ENCODE measurements at regions not wholly inside any gene's neighbourhood (a gene's known extent, or its start where the extent isn't known, plus 50 kb on each side); places are given as distances from the start of the nearest gene placed in this dataset.
"Not testable (repeated sequence)": the region's sequence is repeated elsewhere in the genome, so short reads cannot be mapped to it uniquely, and the experiment has no call there.

GRCh38 chr11:39462506-39462905 is 1996.9 kb downstream of the LRRC4C start:
- no peak for DNase-seq

- no peak for DNase-seq
These were observed 1998.4 kb downstream of the LRRC4C start for GRCh38 chr11:39461066-39461465.

- no peak for DNase-seq
These were observed 1999.8 kb downstream of the LRRC4C start for GRCh38 chr11:39459606-39460005.

GRCh38 chr11:39458481-39458880 is 2001.0 kb downstream of the LRRC4C start:
- no peak for DNase-seq

- no peak for DNase-seq
These were observed 2015.9 kb downstream of the LRRC4C start for GRCh38 chr11:39443424-39444022.

GRCh38 chr11:39442177-39442576 is 2017.3 kb downstream of the LRRC4C start:
- DNase-seq = no peak

- DNase-seq = no peak
These were observed 2023.8 kb downstream of the LRRC4C start for GRCh38 chr11:39435641-39436040.

- DNase-seq = no peak
These were observed 2025.0 kb downstream of the LRRC4C start for GRCh38 chr11:39434466-39434865.

GRCh38 chr11:39432929-39433328 is 2026.5 kb downstream of the LRRC4C start:
- no peak for DNase-seq

- no peak for DNase-seq
These were observed 2034.2 kb downstream of the LRRC4C start for GRCh38 chr11:39425226-39425625.

- DNase-seq = no peak
These were observed 2047.3 kb downstream of the LRRC4C start for GRCh38 chr11:39412117-39412516.

GRCh38 chr11:39385911-39386310 is 2073.5 kb downstream of the LRRC4C start:
- DNase-seq = no peak

- no peak for DNase-seq
These were observed 2084.3 kb downstream of the LRRC4C start for GRCh38 chr11:39374963-39375698.

GRCh38 chr11:39367534-39367933 is 2091.9 kb downstream of the LRRC4C start:
- DNase-seq = no peak

- no peak for DNase-seq
These were observed 2093.5 kb downstream of the LRRC4C start for GRCh38 chr11:39365809-39366436.

- no peak for DNase-seq
These were observed 2095.9 kb downstream of the LRRC4C start for GRCh38 chr11:39363571-39363970.

GRCh38 chr11:39361557-39361956 is 2097.9 kb downstream of the LRRC4C start:
- DNase-seq = no peak

- DNase-seq = no peak
These were observed 2113.5 kb downstream of the LRRC4C start for GRCh38 chr11:39345834-39346442.

- DNase-seq = no peak
These were observed 2118.0 kb downstream of the LRRC4C start for GRCh38 chr11:39341461-39341860.

GRCh38 chr11:39333006-39333405 is 2126.4 kb downstream of the LRRC4C start:
- DNase-seq = not testable (repeated sequence)

- no peak for DNase-seq
These were observed 2132.2 kb downstream of the LRRC4C start for GRCh38 chr11:39327302-39327701.

- DNase-seq = not testable (repeated sequence)
These were observed 2147.6 kb downstream of the LRRC4C start for GRCh38 chr11:39311888-39312287.

GRCh38 chr11:39304586-39304985 is 2154.9 kb downstream of the LRRC4C start:
- DNase-seq = no peak

- DNase-seq = no peak
These were observed 2164.8 kb downstream of the LRRC4C start for GRCh38 chr11:39294648-39295047.
